Ascending aorta (tissue), 2 donors: ENCODE measurements at regions not wholly inside any gene's neighbourhood (a gene's known extent, or its start where the extent isn't known, plus 50 kb on each side); places are given as distances from the start of the nearest gene placed in this dataset.
"Not testable (repeated sequence)": the region's sequence is repeated elsewhere in the genome, so short reads cannot be mapped to it uniquely, and the experiment has no call there.

Experiments
- DNase-seq, 2 donors: peaks; one replicate each; pipeline ENCODE4 v3.0.0-alpha.2; 2019; ENCODE audit warnings: low spot score in 2 of 2
- H3K27ac ChIP-seq, 2 donors: fragments of 200-600 bp; sonication (generic); one replicate each; pipeline ENCODE4 v1.5.1; 2016 to 2017; ENCODE audit warnings: mild to moderate bottlenecking in 1 of 2
- H3K27me3 ChIP-seq: fragments of 200-600 bp; sonication (generic); one replicate; pipeline ENCODE4 v1.5.1; 2017
- H3K36me3 ChIP-seq, 2 donors: fragments of 200-600 bp; sonication (generic); one replicate each; pipeline ENCODE4 v1.5.1; 2016
- H3K4me1 ChIP-seq, 2 donors: fragments of 200-600 bp; sonication (generic); one replicate each; pipeline ENCODE4 v1.5.1; 2016 to 2017; ENCODE audit warnings: mild to moderate bottlenecking in 1 of 2
- H3K4me3 ChIP-seq, 2 donors: fragments of 200-600 bp; sonication (generic); one replicate each; pipeline ENCODE4 v1.5.1; 2016 to 2017; ENCODE audit warnings: mild to moderate bottlenecking in 1 of 2
- H3K9me3 ChIP-seq, 2 donors: fragments of 200-600 bp; sonication (generic); one replicate each; pipeline ENCODE4 v1.5.1; 2016
- intact Hi-C: fragments of 100-400 bp; cut with DNase I; formaldehyde crosslinking; loops from one replicate; pipeline ENCODE4 v1.15.1; 2023
- TF ChIP-seq, protein P1 (sequence below), 3 experiments: fragments of 200-600 bp in 2 of 3; fragments of 450-650 bp in 1 of 3; sonication (generic) in 2 of 3; IDR thresholded peaks; one replicate each; pipeline ENCODE4 v1.5.1; 2016 to 2019; ENCODE audit warnings: antibody characterized with exemption in 3 of 3, mild to moderate bottlenecking in 1 of 3, moderate library complexity in 1 of 3

DNA sequence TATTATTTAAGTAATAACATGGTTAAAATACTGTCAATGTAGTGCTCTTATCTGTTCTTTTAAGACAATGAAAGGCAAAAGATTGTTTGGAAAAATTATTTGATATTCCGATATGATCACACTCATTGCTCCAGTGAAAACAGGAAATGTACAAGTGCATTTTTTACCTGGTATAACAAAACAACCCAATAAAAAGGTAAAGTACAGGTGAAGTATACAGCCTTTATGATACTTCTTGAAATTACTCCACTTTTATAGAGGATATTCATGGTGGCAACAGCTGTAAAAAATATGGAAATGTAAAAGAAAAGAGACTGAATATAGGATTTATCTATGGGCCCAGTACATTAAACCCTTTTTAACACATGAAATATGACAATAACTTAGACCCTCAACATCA lies 298.6 kb upstream of the HNRNPA3 start:
- Histone ChIP-seq H3K27ac (no peak overlapping the region), H3K4me3 (no peak overlapping the region), H3K27me3 (no peaks in the 10 kb centered on the region), H3K36me3 (no peaks in the 10 kb centered on the region), H3K4me1 (no peaks in the 10 kb centered on the region), H3K9me3 (no peaks in the 10 kb centered on the region)
- no peak for DNase-seq
- intact Hi-C loops = no loop called here
- TF ChIP-seq, protein P1, sequence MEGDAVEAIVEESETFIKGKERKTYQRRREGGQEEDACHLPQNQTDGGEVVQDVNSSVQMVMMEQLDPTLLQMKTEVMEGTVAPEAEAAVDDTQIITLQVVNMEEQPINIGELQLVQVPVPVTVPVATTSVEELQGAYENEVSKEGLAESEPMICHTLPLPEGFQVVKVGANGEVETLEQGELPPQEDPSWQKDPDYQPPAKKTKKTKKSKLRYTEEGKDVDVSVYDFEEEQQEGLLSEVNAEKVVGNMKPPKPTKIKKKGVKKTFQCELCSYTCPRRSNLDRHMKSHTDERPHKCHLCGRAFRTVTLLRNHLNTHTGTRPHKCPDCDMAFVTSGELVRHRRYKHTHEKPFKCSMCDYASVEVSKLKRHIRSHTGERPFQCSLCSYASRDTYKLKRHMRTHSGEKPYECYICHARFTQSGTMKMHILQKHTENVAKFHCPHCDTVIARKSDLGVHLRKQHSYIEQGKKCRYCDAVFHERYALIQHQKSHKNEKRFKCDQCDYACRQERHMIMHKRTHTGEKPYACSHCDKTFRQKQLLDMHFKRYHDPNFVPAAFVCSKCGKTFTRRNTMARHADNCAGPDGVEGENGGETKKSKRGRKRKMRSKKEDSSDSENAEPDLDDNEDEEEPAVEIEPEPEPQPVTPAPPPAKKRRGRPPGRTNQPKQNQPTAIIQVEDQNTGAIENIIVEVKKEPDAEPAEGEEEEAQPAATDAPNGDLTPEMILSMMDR (IDR thresholded peaks at IDR 0.05) = no peak

DNA sequence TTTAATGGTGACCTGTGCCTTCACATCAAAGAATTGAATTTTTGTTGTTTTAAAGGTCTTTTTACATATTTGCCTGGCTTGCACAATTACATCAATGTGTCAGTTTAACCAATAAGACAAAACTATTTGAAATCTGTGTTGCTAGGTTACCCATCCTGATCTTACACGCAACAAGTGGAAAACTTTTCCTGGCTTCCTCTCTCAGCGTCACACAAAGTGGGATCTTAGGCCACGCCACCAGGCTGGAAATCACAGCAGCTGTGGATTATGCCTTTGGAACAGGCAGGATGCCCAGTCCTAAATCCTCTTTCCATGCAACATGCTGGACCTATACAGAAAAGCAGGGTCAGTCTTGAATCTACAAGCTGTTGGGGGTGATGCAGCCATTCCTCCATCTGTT lies 298.2 kb upstream of the HNRNPA3 start:
- no peaks in the 10 kb centered on the region for H3K9me3 ChIP-seq
- H3K36me3 ChIP-seq = no peaks in the 10 kb centered on the region
- no peak overlapping the region for H3K27ac ChIP-seq
- H3K4me3 ChIP-seq = no peak overlapping the region
- no peaks in the 10 kb centered on the region for H3K4me1 ChIP-seq
- no peaks in the 10 kb centered on the region for H3K27me3 ChIP-seq
- no peak for DNase-seq
- intact Hi-C loops = no loop called here
- TF ChIP-seq, protein P1 (IDR thresholded peaks at IDR 0.05) = no peak

DNA sequence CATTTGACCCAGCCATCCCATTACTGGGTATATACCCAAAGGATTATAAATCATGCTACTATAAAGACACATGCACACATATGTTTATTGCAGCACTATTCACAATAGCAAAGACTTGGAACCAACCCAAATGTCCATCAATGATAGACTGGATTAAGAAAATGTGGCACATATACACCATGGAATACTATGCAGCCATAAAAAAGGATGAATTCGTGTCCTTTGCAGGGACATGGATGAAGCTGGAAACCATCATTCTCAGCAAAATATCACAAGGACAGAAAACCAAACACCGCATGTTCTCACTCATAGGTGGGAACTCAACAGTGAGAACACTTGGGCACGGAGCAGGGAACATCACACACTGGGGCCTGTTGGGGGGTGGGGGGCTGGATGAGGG lies 290.0 kb upstream of the HNRNPA3 start:
- DNase-seq, intact Hi-C loops, H3K27me3 ChIP-seq, H3K4me3 ChIP-seq, H3K27ac ChIP-seq, H3K9me3 ChIP-seq, H3K4me1 ChIP-seq, H3K36me3 ChIP-seq: not testable (repeated sequence)

DNA sequence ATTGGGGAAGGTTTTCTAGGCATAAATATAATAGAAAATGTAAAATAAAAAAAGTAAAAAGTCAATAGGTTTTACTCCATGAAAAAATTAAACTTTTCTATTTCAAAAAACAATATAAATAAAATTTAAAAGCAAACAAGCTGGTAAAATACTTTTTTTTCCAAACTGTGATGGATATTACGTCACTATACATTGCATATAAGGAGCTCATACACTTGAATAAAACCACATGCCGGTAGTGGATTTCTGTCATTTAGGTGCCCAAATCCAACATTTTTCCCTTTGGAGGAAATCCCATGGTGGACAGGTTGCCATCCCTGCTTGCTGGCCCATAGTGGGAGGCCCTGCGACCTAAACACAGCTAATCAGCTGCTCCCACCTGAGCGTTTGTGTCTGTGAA lies 289.4 kb upstream of the HNRNPA3 start:
- H3K36me3 ChIP-seq = no peaks in the 10 kb centered on the region
- H3K9me3 ChIP-seq = no peaks in the 10 kb centered on the region
- DNase-seq = no peak
- H3K4me1 ChIP-seq = no peaks in the 10 kb centered on the region
- no peak overlapping the region for H3K4me3 ChIP-seq
- H3K27me3 ChIP-seq = no peaks in the 10 kb centered on the region
- no peak overlapping the region for H3K27ac ChIP-seq
- TF ChIP-seq, protein P1 (IDR thresholded peaks at IDR 0.05) = no peak
- intact Hi-C loops = no loop called here

DNA sequence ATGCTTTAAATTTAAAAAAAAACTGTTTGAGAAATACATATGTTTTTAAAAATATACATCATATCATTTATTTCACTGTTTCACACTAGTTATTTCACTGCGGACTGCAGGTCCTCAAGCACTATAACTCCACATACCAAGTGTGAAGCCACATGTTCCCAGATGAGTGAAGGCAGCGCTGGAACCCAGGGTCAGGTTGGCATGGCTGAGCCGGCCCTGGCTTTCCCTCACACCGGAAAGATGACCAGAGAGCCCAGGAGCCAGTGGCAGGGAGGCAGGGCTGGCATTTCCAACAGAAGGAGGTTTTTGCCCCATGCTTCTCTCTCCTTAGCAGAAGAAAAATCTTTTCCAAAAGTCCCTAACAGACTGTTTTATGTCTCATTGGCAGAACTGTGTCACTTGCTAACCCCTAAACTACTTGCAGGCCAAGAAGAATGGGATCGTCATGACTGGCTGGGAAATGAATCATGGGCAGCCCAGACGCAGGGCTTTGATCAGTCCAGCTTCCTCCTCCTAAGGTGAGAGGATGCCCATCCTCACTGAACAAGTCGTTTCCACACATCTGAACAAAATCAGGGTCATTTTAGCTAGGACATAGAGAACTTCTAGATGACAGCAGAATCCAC lies 287.6 kb upstream of the HNRNPA3 start:
- Histone ChIP-seq H3K27ac (no peak overlapping the region), H3K36me3 (no peaks in the 10 kb centered on the region), H3K4me3 (no peak overlapping the region), H3K9me3 (no peaks in the 10 kb centered on the region), H3K4me1 (no peaks in the 10 kb centered on the region), H3K27me3 (no peaks in the 10 kb centered on the region)
- intact Hi-C loops = no loop called here
- TF ChIP-seq, protein P1 (IDR thresholded peaks at IDR 0.05) = no peak
- no peak for DNase-seq

DNA sequence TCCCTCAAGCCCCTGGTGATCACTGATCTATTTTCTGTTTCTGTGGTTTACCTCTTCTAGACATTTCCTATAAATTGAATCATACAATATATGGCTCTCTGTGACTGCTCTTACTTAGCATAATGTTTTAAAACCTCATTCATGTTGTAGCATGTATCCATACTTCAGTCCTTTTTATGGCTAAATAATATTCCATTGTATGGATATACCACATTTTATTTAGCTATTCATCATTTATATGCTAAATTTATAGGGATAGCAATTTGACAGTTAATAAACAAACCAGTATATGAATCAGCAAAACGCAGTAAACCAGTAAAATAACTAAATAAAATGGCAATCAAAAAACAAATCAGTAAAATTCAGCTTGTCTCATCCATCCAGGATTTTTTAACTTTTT lies 286.1 kb upstream of the HNRNPA3 start:
- H3K9me3 ChIP-seq = no peaks in the 10 kb centered on the region
- no peak overlapping the region for H3K27ac ChIP-seq
- TF ChIP-seq, protein P1 (IDR thresholded peaks at IDR 0.05) = no peak
- DNase-seq = no peak
- H3K4me1 ChIP-seq = no peaks in the 10 kb centered on the region
- H3K36me3 ChIP-seq = no peaks in the 10 kb centered on the region
- intact Hi-C loops = no loop called here
- no peak overlapping the region for H3K4me3 ChIP-seq
- H3K27me3 ChIP-seq = no peaks in the 10 kb centered on the region

DNA sequence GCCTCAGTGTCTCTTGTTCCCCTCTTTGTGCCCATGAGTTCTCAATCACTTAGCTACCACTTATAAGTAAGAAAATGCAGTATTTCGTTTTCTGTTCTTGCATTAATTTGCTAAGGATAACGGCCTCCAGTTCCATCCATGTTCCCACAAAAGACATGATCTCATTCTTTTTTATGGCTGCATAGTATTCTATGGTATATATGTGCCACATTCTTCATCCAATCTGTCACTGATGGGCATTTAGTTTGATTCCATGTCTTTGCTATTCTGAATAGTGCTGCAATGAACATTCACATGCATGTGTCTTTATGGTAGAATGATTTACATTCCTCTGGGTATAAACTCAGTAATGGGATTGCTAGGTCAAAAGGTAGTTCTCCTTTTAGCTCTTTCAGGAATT lies 283.2 kb upstream of the HNRNPA3 start:
- H3K4me3 ChIP-seq, H3K27ac ChIP-seq, H3K36me3 ChIP-seq, intact Hi-C loops, H3K9me3 ChIP-seq, DNase-seq, H3K4me1 ChIP-seq, H3K27me3 ChIP-seq: not testable (repeated sequence)
